Glomerular visceral epithelial cell (primary cell): ENCODE measurements at regions not wholly inside any gene's neighbourhood (a gene's known extent, or its start where the extent isn't known, plus 50 kb on each side); places are given as distances from the start of the nearest gene placed in this dataset.
"Not testable (repeated sequence)": the region's sequence is repeated elsewhere in the genome, so short reads cannot be mapped to it uniquely, and the experiment has no call there.

ENCODE experiments used
- DNase-seq: peaks from one replicate; pipeline ENCODE4 v3.0.0-alpha.2; 2016; ENCODE audit errors: extremely low spot score

DNA sequence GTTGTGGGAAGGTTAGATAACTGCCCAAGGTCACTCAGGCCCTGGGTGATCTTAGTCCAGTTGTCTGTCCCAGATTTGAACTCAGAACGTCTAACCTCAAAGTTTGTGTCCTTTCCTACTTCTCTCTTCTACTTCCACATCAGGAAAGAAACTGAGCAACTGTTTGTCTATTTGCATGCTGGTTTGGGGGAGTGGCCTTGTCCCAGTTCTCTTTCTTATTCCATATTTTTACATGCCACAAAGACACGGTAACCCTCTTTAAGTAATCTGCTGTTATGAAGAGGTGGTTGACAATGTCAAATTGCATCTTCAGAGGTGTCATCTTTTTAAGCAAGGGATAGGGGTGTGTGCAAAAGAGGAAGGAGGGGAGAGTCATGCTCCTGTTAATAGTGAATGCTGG, 432.5 kb downstream of the HS3ST3B1 start:
- no peak for DNase-seq

DNA sequence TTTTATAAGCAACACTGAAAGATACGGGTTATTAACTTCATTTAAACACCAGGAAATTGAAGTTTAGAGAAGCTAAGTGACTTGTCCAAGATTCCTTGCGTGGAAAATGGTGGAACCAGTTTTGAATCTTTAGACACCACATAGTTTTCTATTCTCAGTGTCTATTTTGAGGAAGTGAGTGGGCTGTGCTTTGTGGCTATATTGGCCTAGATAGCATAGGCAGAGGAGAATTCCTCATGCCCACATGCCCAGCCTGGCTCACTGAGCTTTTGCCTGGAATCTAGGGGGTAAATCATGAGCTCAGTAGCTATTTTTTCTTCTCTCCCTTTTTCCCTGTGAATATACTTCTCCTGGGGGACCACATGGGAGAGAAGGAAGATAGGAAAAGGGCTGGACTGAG, 431.3 kb downstream of the HS3ST3B1 start:
- no peak for DNase-seq

DNA sequence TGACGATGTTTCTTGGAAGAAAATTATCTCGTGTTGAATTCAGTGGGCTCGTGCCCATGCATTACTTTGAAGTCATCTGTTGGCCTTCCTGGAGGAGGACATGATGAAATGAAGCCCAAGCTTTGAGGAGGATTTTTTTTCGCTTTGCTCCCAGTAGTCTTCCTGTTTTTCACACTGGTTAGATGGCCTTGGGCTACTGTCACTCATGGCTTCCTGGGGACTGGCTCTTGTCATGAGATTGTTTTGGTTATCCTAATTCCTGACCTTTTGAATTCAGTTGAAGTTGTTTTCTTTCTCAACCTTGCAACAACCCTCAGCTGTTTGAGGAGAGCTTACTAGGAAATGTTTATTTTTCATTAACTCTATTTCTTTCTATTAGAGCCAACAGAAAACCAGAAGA, 430.7 kb downstream of the HS3ST3B1 start:
- no peak for DNase-seq

DNA sequence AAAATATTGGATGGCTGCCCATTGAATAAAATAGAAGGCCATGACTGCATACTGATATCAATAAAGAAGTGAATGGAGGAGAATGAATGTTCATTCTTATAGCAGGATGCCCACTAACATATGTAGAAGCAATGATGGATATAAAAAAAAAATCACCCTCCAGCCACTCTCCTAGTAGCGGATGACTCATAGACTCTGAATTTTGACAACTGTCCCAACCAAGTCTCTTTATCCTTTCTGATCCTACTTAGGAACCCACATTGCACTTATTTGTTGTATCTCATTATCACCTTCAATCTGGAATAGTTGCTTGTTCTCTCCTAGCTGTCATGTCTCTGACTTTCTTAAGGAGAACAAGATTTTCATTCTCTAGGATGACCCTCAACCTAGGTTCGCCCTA, 429.9 kb downstream of the HS3ST3B1 start:
- no peak for DNase-seq

DNA sequence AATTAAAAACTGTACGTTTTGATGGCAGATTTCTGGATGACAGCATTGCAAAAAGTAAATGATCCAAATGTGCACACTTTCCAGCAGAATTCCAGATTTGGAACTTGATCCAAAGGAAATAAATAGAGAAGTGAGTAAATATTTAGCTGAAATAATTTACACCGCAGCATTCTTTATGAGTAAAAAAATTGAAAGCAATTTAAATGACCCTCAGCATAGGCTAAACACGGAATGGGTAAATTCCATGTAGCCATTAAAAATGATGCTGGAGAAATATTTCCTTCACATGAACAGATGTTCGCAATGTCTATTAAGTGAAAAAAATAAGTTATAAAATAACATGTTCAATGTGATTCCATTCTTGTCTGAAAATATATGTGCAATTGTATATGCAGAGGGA, 424.8 kb downstream of the HS3ST3B1 start:
- DNase-seq: no peak

DNA sequence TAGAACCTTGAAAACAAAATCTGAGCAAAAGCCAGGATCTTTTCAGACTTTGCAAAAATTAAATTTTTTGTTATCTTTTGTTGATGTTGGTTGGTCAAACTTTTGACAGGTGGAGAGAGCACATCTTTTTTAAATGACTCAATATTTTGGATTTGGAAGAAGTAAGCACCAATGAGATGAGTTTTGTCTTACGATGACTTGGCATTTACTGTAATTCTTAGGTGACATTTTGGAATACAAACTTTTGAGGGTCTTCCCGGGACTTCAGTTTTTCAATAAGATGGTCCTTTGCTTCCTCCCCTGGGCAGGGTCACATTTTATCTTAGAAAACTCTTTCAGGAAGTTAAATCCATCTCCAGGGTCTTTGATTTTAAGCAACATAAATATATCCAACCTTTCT, 423.9 kb downstream of the HS3ST3B1 start:
- DNase-seq: no peak

DNA sequence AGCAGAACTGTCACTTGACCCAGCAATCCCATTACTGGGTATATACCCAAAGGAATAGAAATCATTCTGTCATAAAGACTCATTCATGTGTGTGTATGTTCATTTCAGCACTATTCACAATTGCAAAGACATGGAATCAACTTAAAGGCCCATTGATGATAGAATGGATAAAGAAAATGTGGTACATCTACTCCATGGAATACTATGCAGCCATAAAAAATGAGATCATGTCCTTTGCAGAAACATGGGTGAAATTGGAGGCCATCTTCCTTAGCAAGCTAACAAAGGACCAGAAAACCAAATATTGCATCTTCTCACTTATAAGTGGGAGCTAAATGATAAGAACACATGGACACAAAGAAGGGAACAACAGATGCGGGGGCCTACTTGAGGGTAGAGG, 422.5 kb downstream of the HS3ST3B1 start:
- DNase-seq: not testable (repeated sequence)

DNA sequence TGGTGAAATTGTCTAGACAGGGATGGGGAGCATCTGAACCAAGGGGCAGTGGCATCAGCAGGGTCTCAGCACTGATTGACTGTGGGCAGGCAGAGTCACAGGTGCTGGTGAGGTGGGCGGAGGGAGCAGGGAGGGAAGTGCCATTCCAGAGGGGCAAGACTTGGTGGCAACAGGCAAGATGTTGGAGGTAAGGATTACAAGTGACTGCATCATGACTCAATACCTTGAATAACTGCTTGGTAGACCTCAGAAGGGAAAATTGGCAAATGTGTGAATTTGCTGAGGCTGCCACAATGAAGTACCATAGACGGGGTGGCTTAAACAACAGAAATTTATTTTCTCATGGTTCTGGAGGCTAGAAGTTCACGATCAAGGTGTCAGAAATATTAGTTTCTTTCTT, 419.1 kb downstream of the HS3ST3B1 start:
- DNase-seq: no peak

DNA sequence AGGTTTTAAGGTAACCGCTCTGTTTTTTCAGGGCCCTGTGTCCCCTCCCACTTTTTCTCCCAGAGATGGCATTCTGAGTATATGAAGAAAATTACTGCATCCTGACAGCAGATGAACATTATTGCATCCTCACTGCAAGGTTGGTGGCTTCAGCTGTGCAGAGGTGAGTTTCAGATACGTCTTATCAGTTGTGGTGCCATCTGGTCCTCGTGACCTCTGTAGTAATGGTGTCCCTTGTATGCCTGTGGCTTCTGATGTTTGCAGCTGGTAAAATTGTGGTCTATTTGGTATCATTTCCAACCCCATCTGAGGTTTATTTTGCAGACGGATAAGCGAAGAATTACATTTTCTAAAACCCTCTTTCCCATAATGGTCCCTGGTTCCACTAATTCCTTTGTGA, 417.0 kb downstream of the HS3ST3B1 start:
- no peak for DNase-seq

DNA sequence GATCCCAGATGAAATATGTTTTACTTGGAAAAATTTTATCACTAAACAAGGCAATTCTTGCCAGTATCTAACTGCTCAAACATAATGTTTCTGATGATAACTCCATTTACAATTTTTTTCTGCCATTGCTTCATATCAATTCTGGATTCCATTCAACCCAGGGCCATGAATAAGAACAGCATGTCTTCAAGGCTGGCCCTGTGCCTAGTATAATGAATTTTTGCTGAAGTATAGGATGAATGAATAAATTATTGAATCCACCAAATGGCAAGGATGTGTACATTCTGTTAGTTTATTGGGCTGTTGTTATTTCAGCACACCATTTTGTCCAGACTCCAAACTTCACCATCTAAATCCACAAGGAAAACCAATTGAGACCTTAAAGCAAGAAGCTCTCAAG, 414.7 kb downstream of the HS3ST3B1 start:
- no peak for DNase-seq

DNA sequence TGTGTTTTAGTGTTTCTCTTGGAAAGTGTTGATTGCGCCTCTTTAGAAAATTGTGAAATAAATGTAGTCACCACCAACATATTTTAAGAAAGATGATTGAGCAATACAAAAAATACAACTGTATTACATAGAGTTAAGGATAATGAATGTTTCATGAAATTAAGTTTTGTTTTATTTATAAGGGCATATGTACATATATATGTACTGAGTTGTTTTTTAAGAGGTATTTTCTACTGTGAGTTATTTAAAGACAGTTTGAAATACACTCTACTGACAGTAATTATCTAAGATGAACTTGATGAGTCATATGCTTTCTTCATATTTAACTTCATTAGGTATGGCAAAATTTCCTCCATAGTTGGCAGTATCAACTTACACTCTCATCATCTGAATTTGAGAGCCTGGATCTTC, 411.7 kb downstream of the HS3ST3B1 start:
- DNase-seq: no peak

DNA sequence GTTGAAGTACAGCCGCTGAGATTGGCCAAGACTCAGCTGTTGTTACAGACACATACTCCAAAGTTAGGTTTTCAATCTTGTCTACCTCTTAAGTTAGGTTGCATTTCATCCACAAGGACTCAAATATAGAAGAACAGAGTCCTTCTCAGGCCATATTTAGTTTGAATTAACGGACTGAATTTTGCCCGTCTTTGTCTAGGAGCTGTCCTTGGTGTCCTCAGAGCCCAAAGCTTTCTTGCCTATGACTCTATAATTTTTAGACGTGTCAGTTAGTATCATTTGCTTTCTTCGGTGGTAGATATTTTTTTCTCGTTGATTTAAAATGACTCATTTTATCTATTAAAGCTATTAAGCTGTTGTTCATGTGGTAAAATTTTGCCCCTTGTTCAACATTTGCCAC, 403.2 kb downstream of the HS3ST3B1 start:
- DNase-seq: no peak

DNA sequence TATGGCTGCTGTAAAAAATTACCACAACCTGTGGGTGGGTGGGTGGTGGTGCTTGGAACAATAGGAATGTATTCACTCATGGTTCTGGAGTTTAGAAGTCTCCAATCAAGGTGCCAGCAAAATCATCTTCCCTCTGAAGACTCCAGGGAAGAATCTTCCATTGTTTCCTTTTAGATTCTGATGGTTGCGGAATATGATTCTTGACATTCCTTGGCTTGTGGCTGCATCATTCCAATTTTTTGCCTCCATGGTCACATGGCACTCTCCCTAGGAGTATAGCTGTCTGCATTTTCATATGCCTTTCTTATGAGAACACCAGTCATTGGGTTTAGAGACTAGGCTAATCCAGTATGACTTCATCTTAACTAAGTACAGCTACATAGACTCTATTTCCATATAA, 401.0 kb downstream of the HS3ST3B1 start:
- DNase-seq: no peak

DNA sequence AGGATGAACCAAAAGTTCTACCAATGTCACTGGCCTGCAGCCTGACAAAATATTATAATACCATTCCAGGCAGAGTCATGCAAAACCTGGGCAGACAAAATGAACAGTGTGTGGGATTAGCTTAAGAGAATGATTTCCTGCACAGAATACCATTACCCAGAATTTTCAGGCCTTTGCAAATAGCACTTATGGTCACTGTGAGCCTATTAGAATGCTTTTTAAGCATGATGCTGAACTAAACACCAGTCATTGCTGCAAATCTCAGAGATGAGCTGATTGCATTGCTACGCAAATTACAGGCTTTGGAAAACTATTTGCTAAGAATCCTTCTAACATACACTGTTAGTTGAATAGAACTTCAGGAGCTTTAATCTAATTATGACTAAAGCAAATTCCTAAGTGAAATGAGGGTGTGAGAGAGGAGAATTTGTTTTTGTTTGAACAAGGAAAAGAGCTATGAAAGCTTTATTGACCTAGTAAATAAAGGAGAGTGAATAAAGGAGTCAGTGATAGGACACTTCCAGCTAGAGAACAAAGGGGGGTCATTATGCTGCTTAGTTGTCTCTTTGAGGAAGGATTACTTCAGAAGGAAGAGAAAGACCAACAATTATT, 398.8 kb downstream of the HS3ST3B1 start:
- DNase-seq: no peak

DNA sequence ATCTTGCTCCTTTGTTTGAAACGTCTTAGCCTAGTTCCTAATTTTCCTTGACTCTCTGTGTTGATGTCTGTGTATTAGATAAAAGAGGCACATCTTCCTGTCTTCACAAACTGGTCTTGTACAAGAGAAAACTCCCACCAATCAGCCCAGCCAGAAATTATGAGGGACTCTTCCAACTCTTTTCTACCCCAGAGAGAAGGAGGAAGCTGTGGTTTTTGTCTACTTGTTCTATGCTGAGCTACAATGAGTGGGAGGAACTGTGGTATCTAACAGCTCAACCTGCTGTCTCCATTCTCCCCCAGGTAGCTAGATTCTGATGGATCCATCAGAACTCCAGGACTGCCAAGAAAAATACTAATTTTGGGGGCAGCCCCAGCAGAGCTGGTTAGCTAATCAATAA, 392.5 kb downstream of the HS3ST3B1 start:
- DNase-seq: no peak

DNA sequence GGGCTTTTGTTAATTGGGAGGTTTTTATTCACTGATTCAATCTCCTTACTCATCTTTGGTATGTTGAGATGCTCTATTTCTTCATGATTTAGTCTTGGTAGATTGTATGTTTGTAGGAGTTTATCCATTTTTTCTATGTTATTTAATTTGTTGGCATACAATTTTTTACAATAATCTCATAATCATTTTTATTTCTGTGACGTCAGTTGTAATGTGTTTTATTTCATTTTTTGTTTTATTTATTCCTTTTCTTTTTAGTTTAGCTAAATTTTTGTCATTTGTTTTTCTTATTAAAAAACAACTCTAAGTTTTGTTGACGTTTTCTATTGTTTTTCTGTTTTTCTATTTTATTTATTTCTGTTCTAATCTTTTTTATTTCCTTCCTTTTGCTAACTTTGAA, 389.8 kb downstream of the HS3ST3B1 start:
- no peak for DNase-seq

DNA sequence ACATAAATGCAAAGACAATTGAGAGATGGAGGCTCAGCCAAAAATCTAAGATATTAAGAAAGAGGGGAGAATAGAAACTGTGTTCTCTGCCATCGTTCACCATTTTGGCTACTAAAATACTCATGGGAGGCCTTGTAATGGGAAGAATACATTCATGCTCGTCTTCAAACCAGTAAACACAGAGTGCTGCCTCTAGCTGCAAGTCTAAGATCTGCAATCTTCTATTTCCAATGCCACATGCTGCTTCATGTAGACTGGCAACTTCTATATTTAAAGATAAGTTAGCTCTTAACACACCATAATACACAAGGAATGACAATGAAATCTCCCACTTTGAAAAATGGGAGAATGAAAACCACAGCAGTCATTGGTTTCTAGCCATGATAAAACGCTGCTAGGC, 387.3 kb downstream of the HS3ST3B1 start:
- DNase-seq: no peak

DNA sequence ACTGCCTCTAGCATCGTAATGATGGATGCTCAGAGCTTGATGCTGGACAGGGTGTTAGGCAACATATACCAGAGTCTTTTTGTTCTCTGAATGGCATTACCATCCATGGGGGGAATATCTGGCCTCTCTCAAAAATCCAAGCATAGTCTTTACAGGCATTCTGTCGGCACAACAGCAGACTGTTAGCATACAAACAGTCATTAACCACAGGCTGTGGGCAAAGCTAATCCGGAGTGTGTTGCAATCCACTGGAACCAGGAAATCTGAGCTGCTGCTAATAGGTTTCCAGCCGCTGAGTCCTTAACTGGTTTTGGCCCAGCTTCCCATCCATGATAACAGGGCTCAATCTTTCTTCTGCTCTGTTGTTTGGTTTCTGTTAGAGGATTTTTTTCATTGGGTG, 371.9 kb downstream of the HS3ST3B1 start:
- no peak for DNase-seq

DNA sequence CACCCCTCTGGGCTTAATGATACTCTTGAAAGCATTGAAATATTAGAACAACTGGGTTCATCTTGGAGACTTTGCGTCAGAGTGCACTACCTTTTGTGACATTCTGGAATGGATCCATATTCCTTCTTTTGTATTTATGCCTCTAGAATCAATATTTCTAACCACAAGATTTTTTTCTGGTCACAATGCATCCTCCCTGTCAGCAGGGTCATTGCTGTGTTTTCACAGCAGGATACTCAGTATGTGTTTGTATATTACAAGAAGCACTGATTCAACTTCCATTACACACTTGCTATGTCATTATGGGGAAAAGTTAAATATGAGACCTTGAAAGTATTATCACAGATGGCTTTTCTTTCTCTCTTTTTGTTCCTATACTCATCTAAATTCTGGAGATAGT, 370.0 kb downstream of the HS3ST3B1 start:
- no peak for DNase-seq

DNA sequence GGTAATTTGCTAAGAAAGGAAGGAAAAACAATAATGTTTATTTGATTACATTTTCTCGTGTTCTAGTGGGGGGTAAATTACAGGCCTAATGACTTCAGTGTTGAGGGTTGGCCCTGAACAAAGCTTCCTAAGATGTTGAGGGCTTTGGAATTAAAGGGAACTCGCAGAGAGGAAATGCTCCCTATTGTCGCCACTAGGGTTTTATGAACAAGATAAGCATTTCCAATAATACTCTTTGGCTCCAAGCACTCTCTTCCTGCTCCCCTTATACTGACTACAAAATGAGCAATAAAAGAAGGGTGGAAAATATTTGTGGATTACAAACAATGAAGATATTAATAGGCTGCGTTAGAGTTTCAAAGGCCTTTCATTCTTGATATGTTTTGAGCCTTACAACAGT, 363.6 kb downstream of the HS3ST3B1 start:
- DNase-seq: no peak

DNA sequence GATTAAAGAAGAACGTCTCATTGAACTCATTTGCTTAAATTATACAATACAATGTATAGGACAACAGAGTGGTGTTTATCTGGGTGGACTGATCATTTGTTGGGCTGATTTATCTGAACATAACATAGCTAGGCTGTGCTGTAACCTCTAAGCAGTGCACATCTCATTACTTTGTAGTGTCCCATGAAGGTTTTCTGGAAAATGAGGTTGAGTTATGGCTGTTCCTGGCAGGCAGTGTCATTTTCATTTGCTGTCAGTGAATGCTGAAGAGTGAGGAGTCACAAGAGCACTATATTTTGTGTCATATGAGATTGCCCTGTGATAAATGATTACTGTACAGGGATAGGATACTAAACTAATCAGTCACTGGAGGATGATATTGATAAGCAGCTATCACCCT, 340.2 kb downstream of the HS3ST3B1 start:
- DNase-seq: no peak

DNA sequence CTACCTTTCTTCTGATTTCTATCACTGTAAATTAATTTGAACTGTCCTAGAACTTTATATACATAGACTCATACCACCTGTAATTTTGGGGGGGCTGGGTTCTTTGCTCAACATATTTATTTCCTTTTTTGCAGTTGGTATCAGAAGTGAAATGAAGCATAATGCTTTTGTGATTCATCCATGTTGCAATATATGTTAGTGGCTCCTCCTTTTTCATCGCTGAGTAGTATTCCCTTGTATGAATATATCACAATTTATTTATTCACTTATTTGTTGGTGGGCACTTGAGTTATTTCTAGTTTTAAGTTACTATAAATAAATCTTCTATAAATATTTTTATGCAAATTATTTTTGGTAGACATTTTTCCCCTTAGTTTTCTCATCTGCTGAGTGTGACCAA, 336.4 kb downstream of the HS3ST3B1 start:
- no peak for DNase-seq

DNA sequence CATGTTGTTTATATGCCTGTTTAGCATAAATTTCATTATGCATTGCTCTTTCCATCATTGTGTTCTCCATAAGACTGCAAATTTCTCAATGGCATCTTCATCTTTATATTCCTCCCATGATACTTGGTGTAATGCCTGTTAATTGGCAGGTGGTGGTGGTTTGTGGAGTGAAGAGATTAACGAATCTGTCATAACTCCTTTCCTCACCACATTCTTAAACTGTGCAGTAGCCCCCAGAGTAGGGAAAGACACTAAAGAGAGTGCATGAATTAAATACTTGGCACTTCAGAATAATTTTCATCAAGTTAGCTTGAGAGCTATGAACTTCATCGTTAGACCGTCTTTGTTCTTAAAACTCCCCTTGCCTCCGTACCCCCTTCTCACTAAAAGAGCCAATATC, 329.7 kb downstream of the HS3ST3B1 start:
- no peak for DNase-seq

DNA sequence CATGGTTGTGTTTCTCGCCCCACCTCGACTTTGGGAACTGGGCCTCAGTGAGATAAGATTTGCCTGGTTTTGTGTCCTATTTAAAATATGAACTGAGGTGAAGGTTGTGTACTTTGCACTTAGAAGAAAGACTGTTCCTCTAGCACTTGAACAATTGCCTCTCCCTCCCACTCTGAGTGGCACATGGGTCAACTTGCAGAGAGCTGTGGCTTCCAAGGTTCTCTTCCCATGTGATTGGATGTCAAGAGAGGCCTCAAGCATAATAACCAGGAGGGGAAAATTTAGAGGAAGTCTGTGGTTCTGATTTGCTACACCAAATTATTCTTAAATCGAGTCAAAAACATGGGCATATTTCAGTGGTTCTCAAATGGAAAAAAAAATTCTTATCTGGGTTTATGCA, 329.2 kb downstream of the HS3ST3B1 start:
- no peak for DNase-seq
